Kasumi-1 (cell line): ENCODE measurements at regions not wholly inside any gene's neighbourhood (a gene's known extent, or its start where the extent isn't known, plus 50 kb on each side); places are given as distances from the start of the nearest gene placed in this dataset.
"Not testable (repeated sequence)": the region's sequence is repeated elsewhere in the genome, so short reads cannot be mapped to it uniquely, and the experiment has no call there.

ENCODE experiments used
- DNase-seq, 2 experiments: peaks; one replicate each; lab custom pipeline; 2025; lab: John Stamatoyannopoulos, UW

- DNase-seq, result not testable (repeated sequence)
These were observed 94.3 kb downstream of the XKR3 start for GRCh38 chr22:16730894-16731293.

GRCh38 chr22:16727491-16727890 lies 97.7 kb downstream of the XKR3 start:
- DNase-seq, result not testable (repeated sequence)

GRCh38 chr22:16723241-16723640 lies 102.0 kb downstream of the XKR3 start:
- not testable (repeated sequence) for DNase-seq

GRCh38 chr22:16722564-16722963 lies 102.6 kb downstream of the XKR3 start:
- DNase-seq, result peak; percentile 43 to 68

GRCh38 chr22:16721961-16722360 lies 103.2 kb downstream of the XKR3 start:
- DNase-seq, result peak; percentile 30 to 44

GRCh38 chr22:16717699-16718558 lies 107.3 kb downstream of the XKR3 start:
- no peak for DNase-seq

- DNase-seq, result not testable (repeated sequence)
These were observed 110.6 kb downstream of the XKR3 start for GRCh38 chr22:16714568-16714967.

GRCh38 chr22:16702318-16702870 lies 109.8 kb upstream of the CCT8L2 start:
- not testable (repeated sequence) for DNase-seq

GRCh38 chr22:16700390-16700789 lies 107.8 kb upstream of the CCT8L2 start:
- DNase-seq, result not testable (repeated sequence)

GRCh38 chr22:16699326-16699725 lies 106.7 kb upstream of the CCT8L2 start:
- DNase-seq, result no peak

GRCh38 chr22:16697492-16698044 lies 105.0 kb upstream of the CCT8L2 start:
- not testable (repeated sequence) for DNase-seq

GRCh38 chr22:16696900-16697299 lies 104.3 kb upstream of the CCT8L2 start:
- DNase-seq, result not testable (repeated sequence)

- DNase-seq, result no peak
These were observed 102.7 kb upstream of the CCT8L2 start for GRCh38 chr22:16695261-16695660.

- DNase-seq, result not testable (repeated sequence)
These were observed 101.1 kb upstream of the CCT8L2 start for GRCh38 chr22:16693747-16694146.

- DNase-seq, result not testable (repeated sequence)
These were observed 96.7 kb upstream of the CCT8L2 start for GRCh38 chr22:16689358-16689757.

- DNase-seq, result not testable (repeated sequence)
These were observed 88.7 kb upstream of the CCT8L2 start for GRCh38 chr22:16681290-16681689.

GRCh38 chr22:16680209-16680899 lies 87.7 kb upstream of the CCT8L2 start:
- DNase-seq, result not testable (repeated sequence)

GRCh38 chr22:16679191-16679834 lies 86.7 kb upstream of the CCT8L2 start:
- DNase-seq, result not testable (repeated sequence)

GRCh38 chr22:16673433-16673832 lies 80.8 kb upstream of the CCT8L2 start:
- DNase-seq, result not testable (repeated sequence)

- not testable (repeated sequence) for DNase-seq
These were observed 73.0 kb upstream of the CCT8L2 start for GRCh38 chr22:16665610-16666009.

- DNase-seq, result not testable (repeated sequence)
These were observed 69.7 kb upstream of the CCT8L2 start for GRCh38 chr22:16662330-16662729.

GRCh38 chr22:16660989-16661388 lies 68.4 kb upstream of the CCT8L2 start:
- not testable (repeated sequence) for DNase-seq
